Left forelimb (tissue), 1 donor: ENCODE measurements at regions not wholly inside any gene's neighbourhood (a gene's known extent, or its start where the extent isn't known, plus 50 kb on each side); places are given as distances from the start of the nearest gene placed in this dataset.
"Not testable (repeated sequence)": the region's sequence is repeated elsewhere in the genome, so short reads cannot be mapped to it uniquely, and the experiment has no call there.

ENCODE experiments used
- DNase-seq: peaks from one replicate; pipeline ENCODE4 v3.0.0-alpha.2; 2018; ENCODE audit warnings: low spot score

DNA sequence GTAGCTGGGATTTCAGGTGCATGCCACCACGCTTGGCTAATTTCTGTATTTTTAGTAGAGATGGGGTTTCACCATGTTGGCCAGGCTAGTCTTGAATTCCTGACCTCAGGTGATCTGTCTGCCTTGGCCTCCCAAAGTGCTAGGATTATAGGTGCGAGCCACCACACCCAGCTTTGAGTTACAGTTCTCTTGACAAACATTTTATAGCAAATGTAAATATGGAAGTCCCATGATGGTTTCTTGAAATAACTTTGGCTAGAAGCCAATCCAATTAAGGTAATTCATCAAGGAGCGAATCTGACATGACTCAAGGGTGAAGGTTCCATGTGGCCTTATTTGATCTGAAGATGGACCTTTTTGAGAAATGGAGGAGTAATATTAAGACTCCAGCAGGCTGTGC is 76.2 kb upstream of the RFLNA start:
- DNase-seq = not testable (repeated sequence)

DNA sequence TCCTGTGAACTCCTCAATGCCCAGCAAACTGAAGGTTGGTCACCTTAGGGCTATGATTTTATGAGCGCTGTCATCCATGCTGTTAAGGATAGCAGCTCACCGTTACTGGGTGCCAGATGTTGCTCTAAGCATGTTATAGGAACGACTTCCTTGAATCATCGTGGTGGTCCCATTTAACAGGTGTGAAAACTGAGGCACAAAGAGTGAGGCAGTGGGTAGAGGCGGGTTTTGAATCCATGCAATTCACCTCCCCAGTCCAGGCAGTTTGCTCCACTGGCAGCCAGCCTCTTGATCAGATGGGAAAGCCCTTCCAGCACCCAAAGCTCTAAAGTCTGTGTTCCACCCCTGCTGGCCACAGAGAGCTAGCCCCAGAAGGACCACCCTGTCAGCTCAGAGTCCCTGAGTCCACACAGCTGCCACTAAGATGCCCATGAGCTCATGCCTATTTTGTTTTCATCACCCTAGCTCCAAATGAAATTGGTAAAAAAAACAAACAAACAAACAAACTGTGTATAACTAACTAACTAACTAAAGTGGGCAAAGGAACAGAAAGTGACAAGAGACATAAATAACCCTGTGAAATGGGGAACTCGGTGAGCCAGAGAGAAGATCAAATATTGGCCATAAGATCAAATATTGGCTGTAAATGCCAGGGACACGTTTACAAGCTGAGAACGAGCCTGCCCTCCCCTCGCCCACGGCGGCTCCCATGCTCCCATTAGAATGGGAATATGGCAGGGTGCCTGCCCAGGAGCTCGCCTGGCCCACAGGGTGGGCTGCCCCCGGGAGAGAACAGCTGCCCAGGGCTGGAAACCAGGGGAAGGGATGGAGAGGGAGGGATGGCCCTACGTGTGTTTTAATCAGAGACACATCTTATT is 72.3 kb upstream of the RFLNA start:
- DNase-seq = no peak

DNA sequence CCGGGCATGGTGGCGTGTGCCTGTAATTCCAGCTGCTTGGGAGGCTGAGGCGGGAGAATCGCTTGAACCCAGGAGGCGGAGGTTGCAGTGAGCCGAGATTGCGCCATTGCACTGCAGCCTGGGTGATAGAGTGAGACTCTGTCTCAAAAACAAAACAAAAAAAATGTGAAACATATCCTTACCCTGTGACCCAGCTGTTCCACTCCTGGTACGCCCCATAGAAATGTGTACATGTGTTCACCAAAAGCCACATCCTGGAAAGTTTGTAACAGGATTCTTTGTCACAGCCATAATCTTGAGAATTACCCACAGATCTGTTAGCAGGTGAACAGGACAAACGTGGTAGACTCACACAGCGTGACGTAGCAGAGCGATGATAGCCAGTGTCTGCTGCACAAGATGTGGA is 71.2 kb upstream of the RFLNA start:
- not testable (repeated sequence) for DNase-seq

DNA sequence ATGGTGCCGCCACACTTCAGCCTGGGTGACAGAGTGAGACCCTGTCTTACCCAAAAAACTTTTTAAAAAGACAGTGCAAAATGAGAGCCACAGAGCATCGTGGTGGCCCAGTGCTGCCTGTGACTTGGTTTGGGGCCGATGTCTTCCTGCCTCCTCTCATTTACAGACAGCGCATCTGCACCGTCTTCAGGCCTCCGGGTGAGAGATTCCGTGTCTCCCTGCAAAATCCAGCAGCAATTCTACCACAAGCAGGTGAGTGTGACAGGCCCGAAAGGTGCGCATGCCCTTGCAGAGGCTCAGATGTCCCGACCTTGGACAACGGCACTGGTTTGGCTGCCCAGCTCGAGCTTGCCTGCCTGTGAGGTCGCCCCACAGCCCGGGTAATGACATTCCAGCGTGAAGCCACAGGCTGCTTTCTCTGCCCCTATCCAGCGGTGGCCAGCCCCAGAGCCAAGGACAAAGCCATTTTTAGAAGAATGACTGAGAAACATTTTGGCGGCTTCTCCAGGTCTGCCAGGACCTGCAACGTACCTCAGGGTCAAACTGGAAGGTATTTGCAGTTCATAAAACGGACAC is 70.3 kb upstream of the RFLNA start:
- no peak for DNase-seq

DNA sequence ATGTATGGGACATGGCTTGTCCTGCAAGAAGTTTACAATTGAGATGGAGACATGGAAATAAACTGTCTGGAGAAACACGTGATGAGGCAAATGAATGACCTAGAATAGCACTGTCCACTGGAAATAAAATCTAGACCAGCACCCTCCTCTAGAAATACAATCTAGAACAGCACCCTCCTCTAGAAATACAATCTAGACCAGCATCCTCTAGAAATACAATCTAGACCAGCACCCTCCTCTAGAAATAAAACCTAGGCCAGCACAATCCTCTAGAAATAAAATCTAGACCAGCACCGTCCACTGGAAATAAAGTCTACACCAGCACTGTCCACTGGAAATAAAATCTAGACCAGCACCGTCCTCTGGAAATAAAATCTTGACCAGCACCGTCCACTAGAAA is 69.2 kb upstream of the RFLNA start:
- no peak for DNase-seq

DNA sequence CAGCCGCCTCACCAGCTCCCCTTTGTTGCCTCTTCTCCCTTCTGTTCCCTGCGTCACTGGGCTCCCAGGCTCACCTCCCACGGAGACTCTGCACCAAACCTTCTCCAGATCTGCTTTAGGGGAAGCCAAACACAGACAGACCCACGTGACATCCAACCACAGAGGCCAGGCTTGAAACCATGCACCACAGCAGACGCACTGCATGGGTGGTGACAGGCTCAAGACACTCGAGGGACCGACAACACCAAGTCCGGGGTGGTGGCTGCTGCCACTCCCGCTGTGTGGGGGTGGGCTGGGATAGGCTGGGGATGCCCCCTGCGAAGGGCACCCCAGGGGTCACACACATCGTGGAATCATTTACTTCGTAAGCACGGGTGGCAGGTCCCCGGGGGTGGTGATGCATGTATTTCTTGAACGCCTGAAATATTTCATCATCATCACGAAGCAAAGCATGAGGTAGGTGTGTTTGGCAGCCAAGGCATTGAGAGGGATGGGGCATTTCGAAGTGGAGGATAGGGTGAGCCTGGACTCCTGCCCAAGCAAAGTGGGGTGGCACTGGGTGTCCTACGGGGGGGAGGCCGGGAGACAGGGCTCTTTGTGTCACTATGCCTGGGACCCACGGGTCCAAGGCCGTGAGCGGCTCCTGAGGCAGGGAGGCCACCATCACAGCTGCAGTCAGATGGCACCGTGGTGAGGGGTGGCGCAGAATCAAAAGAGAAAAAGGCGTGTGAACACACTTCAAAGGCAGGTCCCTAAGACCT is 66.8 kb upstream of the RFLNA start:
- DNase-seq = no peak

DNA sequence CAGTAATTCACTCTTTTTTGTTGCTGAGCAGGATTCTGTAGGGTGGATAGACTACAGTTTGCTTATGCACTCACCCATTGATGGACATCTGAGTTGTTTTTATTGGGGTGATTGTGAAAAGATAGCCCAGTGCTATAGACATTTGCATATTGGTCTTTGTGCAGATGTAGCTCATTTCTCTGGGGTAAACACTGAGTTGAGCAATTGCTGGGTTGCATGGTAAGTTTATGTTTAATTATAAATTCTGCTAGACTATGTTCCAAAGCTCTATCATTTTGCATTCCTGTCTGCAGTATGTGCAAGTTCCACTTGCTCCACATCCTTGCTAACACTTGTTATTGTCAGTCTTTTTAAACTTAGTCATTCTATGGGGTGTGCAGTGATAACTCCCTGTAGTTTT is 65.4 kb upstream of the RFLNA start:
- DNase-seq = no peak

DNA sequence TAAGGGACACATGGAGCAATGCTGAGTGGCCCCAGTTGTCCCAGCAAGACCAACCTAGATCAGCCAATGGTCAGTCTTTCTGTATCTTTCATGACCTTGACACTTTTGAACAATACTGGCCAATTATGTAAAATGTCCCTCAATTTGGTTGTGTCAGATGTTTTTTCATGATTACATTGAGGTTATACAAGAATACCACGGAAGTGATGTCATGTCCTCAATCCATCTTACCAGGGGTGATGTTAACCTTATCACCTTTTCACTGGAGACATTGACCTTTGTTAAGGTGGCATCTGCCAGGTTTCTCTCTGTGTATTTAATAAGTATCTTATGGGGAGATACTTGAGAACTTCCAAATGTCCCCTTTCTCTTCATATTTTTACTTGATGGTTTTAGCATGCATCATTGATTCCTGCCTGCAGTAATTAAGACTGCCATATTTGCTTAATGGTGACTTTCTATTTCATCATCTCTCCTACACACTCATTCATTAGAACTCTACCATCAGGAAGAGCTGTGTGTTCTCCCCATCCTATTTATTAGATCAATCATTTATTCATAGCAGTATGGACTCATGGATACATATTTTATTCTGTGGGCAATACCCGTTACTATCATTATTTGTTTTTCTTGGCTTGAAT is 64.7 kb upstream of the RFLNA start:
- DNase-seq = no peak

DNA sequence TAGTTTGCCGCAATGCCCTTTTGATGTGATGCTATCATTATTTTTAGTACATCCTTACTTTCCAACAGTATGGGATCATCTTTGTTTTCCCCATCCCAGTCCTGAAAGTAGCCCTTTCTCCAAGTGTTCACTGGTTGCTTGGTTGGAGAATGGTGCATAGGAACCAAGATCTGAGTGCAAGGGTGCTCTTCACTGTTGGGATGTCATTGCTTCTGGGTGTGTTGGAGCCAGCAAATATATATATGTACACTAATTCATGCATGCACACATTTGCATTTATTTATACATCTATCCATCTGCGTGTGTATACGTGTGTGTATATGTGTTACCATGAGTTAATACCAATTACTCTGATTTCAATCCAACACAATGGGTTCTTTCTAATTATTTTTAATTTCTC is 64.1 kb upstream of the RFLNA start:
- DNase-seq = no peak

DNA sequence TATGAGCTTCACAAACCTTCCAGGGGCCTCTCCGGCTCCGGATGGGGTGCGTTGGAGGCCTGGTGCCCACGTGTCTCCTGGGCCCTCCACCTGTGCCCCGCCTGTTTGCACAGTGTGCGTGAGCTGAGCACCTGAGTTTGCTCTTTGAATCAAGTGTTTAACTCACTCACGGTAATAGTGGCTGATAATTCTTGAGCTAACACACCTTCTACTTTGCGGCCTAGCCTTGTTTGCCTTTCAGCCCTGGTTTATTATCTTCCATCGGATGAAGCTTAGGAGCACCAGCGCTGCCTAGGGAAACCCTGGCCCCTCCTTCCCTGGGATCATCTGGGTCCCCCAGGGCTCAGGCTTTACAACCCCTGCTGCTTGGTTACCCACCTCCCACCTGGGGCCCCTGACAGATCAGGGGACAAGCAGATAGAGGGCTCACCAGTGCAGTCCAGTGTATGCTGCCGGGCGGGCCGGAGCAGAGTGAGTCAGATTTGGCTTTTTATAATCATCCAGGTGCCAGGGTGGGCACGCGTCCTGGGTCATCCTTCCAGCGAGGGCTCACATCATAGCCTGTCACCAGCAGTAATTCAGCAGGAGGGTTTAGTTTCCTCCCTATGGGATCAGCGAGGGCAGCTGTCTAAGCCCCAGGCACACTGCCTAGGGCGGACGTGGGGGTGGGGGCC is 62.8 kb upstream of the RFLNA start:
- DNase-seq = no peak

DNA sequence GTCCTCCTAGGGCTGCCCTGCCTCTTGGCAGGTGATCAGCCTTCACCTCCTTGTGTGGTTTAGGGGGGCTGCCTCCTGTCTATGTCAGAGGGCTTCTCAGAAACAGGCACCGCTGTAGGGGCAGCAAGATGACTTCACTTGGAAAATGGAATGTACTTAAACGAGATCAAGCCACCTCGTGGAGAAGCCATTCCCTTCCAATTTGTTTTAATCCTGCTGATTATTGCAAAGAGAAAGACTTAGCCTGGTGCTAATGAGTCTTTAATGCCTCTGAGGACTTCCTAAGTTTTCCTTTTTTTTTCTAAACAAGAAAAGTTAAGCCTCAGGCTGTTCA is 62.3 kb upstream of the RFLNA start:
- DNase-seq = no peak

DNA sequence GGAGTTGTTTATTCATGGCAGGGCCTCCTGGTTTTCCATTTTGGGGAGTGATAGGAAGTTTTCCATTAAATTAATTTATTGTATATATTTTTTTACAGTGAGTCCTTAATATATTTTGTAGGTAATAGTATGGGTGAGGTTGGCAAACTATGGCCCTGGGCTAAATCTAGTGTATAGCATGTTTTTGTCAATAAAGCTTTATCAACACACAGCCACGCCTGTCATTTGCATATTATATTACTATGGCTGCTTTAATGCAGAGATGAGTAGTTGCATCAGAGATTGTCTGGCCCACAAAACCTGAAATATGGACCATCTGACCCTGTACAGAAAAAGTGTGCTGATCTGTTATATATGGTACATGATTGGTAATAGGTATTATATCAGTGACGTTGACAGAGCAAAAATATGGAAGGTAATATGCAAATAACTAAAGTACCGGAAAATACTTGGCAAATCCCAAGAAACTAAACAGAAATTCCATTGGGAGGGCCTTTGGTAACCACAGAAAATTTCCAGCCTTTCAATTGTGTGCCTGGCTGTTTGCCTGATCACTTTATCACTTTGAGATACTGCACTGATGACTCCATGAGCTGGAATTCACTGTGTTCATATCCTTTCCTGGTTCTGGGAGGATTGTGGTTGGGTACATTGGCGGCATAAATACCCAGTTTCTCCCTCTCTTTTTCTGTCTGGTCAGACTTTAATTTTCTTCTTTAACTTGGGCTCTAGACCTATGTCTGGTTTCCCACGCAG is 61.7 kb upstream of the RFLNA start:
- no peak for DNase-seq

DNA sequence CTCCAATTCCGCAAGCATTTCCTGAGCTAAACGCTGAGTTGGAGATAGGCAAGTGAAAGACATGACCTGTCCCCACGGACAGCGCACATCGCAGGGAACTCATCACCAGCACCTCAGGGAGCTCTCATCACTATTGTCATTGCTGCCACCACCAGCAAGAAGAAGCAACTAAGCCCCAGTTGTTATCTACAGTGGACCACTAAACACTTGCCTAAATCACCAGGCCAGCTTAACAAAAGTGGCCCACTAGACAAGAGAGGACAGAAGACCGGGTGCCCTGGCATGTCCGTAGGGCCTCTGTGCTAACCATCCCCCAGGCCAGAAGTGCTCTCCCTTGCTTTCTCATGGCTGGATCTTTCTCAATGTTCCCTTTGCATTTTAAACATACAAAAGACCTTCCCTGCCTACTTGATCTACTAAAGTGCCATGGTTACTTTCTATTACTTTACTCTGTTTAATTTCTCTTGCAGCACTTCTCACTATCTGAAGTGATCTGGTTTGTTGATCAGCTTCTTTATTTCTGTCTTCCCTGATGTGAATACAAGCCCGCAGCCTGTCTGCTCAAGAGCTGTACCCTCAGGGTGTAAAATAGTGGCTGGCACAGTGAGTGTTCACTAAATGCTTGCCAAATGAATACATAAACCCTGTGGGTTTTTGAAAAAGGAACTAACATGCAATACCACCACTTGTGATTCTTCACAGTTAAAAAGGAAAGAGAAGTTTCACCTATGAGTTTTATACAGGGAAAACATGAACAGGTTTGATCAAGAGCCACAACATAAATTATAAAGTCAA is 60.9 kb upstream of the RFLNA start:
- no peak for DNase-seq

DNA sequence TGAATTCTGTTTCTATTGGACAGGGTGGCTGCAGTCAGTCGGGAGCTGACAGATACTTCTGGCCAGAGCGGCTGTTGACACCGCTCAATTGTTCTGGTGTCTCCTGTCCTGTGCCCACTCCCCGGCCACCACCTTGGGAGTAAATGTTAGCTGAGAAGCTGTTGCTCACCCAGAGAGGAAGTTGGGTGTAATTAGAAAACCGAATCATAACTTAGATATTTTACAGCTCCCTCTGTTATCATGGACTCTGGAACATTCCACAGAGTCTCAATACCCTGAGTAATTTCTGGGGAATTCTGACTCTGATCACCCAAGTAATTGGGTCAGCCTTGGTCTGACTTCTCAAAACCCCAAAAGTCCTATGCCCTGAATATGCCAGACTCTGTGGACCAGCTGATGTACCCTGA is 58.3 kb upstream of the RFLNA start:
- no peak for DNase-seq

DNA sequence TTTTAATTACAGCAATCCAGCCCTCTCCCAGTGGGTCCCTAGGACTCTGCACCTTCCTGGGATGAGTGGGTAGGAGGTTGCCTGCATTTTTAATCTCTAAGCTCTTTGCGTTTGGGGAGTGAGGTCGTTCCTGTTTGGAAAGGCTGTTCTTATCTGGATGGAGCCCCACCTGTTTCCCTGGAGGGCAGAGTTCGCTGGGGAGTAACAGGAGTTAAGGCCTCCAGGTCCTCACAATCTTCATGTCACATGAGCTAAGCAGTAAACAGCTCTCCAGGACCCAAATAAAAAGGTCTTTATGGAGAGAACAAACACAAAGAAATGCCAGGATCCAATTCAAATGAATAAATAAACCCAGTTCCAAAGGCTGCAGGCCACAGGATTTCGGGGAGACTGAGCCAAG is 56.0 kb upstream of the RFLNA start:
- DNase-seq = no peak

DNA sequence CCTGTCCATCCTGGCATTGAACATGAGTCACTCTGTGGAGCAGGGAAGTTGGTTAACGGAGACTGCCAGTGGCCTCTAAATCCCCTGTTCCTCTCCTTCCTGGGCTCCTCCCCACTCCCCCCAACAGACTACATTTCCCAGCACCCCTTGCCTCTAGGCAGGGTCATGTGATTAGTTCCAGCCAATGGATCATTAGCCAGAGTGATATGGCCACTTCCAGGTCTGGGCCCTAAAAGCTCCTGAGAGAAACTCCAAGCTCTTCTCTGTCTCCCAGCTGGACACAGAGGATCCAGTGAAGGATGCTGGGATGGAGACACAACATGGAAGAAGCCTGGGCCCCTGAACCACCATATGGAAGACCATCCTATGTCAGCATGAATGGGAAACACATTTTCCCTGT is 54.4 kb upstream of the RFLNA start:
- DNase-seq = no peak

DNA sequence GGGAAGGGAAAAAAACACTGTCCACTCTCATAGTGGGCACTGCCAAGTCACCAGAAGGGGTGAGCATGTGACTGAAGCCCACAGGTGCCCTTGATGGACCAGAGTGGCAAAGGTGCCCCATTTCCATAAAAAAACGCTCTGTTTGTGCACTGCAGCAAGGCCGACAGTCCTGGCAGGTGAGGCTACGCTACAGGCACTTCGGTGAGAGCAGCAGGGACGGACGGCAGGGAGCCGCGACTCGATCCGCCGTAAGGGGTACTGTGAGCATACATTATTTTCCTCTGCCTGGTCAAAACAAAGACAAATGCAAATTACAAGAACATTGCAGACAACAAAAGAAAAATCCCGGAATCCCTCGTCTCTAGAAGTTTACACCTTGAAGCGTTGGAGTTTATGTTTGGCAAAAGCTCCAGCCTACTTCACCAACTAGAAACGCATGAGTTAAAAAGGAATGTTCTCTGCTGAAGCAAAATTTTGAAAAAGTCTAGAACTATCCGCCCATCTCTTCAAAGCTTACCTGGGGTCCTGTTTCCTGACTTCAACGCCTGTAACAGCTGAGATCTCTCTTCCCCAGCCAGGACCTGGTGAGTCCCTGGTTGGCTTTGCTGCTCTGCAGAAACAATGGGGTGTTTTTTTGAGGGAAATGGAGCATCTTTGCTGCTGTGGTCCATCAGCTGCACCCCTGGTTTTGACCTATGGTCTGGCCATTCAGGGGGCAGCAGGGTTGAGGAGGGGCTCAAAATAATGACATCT is 52.9 kb upstream of the RFLNA start:
- no peak for DNase-seq

DNA sequence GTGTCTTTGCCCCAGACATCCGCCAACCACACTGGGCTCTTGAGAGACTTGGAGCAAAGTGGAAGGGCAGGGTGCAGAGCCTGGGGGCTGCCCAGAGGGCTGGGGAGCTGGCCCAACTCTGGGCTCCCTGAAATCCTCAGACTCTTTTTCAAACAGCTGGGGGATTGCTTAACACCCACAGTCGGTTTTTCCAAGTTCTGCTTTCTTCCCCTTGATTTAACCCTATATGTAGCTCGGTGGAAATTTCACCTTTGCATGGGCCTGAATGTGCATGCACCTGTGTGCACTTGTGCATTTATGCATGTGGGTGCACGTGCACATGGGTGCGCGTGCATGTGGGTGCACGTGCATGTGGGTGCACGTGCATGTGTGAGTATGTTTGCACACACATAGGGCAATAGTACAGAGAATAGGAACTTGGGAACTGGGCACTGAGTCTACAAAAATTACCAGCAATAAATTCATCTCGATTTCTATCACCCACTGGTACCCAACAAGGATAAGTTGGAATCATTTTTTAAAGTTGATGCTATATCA is 52.3 kb upstream of the RFLNA start:
- DNase-seq = no peak

DNA sequence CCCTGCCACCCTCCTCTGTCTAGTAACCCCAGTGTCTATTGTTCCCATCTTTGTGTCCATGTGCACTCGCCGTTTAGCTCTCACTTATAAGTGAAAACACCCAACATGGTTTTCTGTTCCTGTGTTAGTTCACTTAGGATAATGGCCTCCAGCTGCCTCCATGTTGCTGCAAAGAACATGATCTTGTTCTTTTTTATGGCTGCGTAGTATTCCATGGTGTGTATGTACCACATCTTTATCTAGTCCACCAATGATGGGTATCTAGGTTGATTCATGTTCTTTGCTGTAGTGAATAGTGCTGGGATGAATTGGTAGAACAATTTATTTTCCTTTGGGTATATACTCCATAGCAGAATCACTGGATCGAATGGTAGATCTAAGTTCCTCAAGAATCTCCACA is 51.0 kb upstream of the RFLNA start:
- no peak for DNase-seq
